Esophagus squamous epithelium (tissue), 5 donors: ENCODE measurements at regions not wholly inside any gene's neighbourhood (a gene's known extent, or its start where the extent isn't known, plus 50 kb on each side); places are given as distances from the start of the nearest gene placed in this dataset.

Source experiments
- DNase-seq: peaks from one replicate; lab custom pipeline; 2025; lab: John Stamatoyannopoulos, UW
- H3K27ac ChIP-seq, 4 donors: fragments of 200-600 bp; sonication (generic); one replicate each; pipeline ENCODE4 v1.5.1; 2016 to 2019; ENCODE audit warnings: mild to moderate bottlenecking in 1 of 4
- H3K27me3 ChIP-seq, 4 donors: fragments of 200-600 bp; sonication (generic); 1 replicate in 3 of 4; 2 replicates in 1 of 4; pipeline versions ENCODE4 v1.5.1 to v1.6.0; 2017 to 2021; ENCODE audit warnings: antibody characterized with exemption in 1 of 4
- H3K36me3 ChIP-seq, 3 donors: fragments of 200-600 bp; sonication (generic); one replicate each; pipeline ENCODE4 v1.5.1; 2016 to 2019
- H3K4me1 ChIP-seq, 3 donors: fragments of 200-600 bp; sonication (generic); one replicate each; pipeline ENCODE4 v1.5.1; 2017 to 2019
- H3K4me3 ChIP-seq, 4 donors: fragments of 200-600 bp; sonication (generic); 1 replicate in 3 of 4; 2 replicates in 1 of 4; pipeline ENCODE4 v1.5.1; 2016 to 2019; ENCODE audit warnings: mild to moderate bottlenecking in 2 of 4, moderate library complexity in 1 of 4
- H3K9me3 ChIP-seq, 3 donors: fragments of 200-600 bp; sonication (generic); one replicate each; pipeline ENCODE4 v1.5.1; 2016 to 2019
- POLR2A ChIP-seq, 4 donors: fragments of 450-650 bp; IDR thresholded peaks; one replicate each; pipeline ENCODE4 v1.6.1; 2017; ENCODE audit warnings: antibody characterized with exemption in 4 of 4, mild to moderate bottlenecking in 4 of 4, moderate library complexity in 3 of 4
- WGBS, 2 donors: methylation state at CpG; one replicate each; pipeline ENCODE4 v1.1.5; 2018; 5-methylcytosine and 5-hydroxymethylcytosine counted together
- intact Hi-C: fragments of 100-400 bp; cut with DNase I; formaldehyde crosslinking; loops from one replicate; pipeline ENCODE4 v1.15.0; 2022
- TF ChIP-seq, protein P1 (sequence below), 6 experiments: fragments of 450-650 bp in 4 of 6; fragments of 200-600 bp in 2 of 6; sonication (generic) in 2 of 6; IDR thresholded peaks; one replicate each; pipeline ENCODE4 v1.5.1; 2016 to 2019; ENCODE audit warnings: antibody characterized with exemption in 6 of 6, mild to moderate bottlenecking in 4 of 6, moderate library complexity in 4 of 6
- donor health status: DM: yes; HTN: yes; CAD: no.

DNA sequence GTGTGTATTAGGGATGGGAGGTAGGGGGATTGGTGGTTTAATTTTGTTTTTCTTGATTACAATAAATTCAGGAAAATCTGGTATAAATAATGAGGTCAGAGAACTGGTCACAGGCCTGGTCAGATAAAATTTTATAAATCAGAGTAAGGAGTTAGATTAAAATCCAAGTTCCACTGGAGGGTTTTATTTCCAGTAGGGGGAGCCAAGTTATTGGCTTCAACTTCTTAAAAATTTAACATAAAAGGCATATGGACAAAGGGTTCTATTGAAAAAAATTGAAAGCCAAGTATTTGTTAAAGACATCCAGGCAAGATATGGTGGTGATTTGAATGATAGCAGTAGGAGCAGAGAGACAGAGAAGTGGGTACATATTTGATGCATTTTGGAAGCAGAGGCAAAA lies 763.3 kb downstream of the SORCS1 start:
- intact Hi-C loops, result no loop called here
- H3K4me3 ChIP-seq, result no peak overlapping the region
- TF ChIP-seq POLR2A (IDR thresholded peaks at IDR 0.05), result no peak
- TF ChIP-seq, protein P1, sequence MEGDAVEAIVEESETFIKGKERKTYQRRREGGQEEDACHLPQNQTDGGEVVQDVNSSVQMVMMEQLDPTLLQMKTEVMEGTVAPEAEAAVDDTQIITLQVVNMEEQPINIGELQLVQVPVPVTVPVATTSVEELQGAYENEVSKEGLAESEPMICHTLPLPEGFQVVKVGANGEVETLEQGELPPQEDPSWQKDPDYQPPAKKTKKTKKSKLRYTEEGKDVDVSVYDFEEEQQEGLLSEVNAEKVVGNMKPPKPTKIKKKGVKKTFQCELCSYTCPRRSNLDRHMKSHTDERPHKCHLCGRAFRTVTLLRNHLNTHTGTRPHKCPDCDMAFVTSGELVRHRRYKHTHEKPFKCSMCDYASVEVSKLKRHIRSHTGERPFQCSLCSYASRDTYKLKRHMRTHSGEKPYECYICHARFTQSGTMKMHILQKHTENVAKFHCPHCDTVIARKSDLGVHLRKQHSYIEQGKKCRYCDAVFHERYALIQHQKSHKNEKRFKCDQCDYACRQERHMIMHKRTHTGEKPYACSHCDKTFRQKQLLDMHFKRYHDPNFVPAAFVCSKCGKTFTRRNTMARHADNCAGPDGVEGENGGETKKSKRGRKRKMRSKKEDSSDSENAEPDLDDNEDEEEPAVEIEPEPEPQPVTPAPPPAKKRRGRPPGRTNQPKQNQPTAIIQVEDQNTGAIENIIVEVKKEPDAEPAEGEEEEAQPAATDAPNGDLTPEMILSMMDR (IDR thresholded peaks at IDR 0.05), result peak in 3 of 6 experiments; percentile 3 to 58 (median 11)
- no peaks in the 10 kb centered on the region for H3K4me1 ChIP-seq
- H3K9me3 ChIP-seq, result no peaks in the 10 kb centered on the region
- no peak overlapping the region for H3K27ac ChIP-seq
- H3K27me3 ChIP-seq, result no peaks in the 10 kb centered on the region
- no peaks in the 10 kb centered on the region for H3K36me3 ChIP-seq
- DNase-seq, result no peak

DNA sequence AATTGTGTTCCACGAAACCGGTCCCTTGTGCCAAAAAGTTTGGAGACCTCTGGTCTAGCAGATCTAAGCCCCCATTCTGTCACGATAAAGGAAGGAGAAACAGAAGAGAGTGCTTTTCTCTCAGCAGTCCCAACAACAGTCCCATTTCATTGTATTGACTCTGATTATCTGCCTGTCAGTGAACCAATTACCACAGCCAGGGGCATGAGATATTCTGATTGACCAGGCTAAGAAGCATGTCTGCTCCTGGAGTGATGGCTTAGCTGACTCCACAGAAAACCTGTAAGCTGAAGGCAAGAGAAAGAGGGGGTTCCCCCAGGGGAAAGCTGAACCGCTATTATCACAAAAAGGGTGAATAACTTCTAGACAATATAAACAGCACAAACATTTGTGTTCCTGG lies 765.4 kb downstream of the SORCS1 start:
- Histone ChIP-seq H3K27me3 (no peaks in the 10 kb centered on the region), H3K9me3 (no peaks in the 10 kb centered on the region), H3K36me3 (no peaks in the 10 kb centered on the region), H3K4me3 (no peak overlapping the region), H3K27ac (no peak overlapping the region), H3K4me1 (no peaks in the 10 kb centered on the region)
- TF ChIP-seq, protein P1 (IDR thresholded peaks at IDR 0.05), result no peak
- no peak for TF ChIP-seq POLR2A (IDR thresholded peaks at IDR 0.05)
- no peak for DNase-seq
- intact Hi-C loops, result no loop called here
- 74 to 77% methylated on average over 4 of the region's 4 CpGs for WGBS, 2 donors

DNA sequence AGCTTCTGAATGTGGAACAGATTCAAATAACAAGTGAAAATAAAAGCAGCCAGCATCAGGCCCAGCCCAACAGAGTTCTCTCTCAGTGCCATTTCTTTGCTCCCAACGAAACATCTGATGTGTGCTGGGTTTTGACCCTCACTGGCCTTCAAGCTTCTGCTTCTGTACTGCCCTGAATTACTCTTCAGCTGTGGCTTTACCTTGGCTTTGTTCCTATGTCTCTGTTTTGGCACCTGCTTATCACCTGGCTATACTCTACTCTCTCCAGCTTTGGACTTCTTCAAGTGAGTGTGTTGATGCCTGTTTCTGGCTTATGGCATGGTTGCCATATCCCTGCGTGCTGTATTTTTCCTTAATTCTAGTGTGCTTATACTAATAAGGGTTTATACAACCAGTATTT lies 768.3 kb downstream of the SORCS1 start:
- Histone ChIP-seq H3K9me3 (no peaks in the 10 kb centered on the region), H3K27me3 (no peaks in the 10 kb centered on the region), H3K4me1 (no peaks in the 10 kb centered on the region), H3K27ac (no peak overlapping the region), H3K36me3 (no peaks in the 10 kb centered on the region), H3K4me3 (no peak overlapping the region)
- no peak for DNase-seq
- WGBS, 2 donors, result 76 to 79% methylated on average over 2 of the region's 2 CpGs
- intact Hi-C loops, result no loop called here
- TF ChIP-seq, protein P1 (IDR thresholded peaks at IDR 0.05), result no peak
- no peak for TF ChIP-seq POLR2A (IDR thresholded peaks at IDR 0.05)

DNA sequence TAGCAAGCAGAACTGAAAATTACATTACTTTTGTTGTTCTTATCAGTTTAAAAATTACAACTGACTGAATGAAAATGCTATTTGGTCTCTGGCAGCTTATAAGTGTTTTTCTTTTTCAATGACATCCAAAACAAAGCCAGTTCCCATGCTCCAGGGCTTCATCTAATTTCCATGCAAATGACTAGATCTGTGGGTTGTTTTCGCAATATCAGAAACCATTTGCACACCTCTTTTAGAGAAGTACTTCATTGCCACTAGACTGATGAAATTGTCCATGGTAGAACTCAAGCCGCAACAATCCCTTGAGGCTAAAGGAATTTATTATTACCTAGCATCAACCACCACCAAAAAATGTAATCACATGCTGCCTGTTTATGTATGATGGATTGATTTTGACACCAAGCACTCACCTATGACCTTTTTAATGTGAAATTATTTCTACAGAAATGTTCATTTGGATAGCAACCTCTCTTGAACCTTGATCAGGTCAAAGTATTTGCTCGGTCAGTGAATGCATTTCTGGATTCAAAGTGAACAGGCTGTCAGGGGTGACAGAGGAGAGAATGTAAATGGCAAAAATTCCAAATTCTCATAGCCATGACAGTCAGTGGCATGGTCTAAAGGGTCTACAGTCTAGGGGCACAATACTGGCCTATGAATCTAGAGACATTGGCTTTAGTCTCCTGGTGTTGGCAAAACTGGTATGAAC lies 769.3 kb downstream of the SORCS1 start:
- Histone ChIP-seq H3K4me1 (no peaks in the 10 kb centered on the region), H3K36me3 (no peaks in the 10 kb centered on the region), H3K27ac (no peak overlapping the region), H3K9me3 (no peaks in the 10 kb centered on the region), H3K4me3 (no peak overlapping the region), H3K27me3 (no peaks in the 10 kb centered on the region)
- WGBS, 2 donors, result 59 to 79% methylated on average over 3 of the region's 3 CpGs
- TF ChIP-seq, protein P1 (IDR thresholded peaks at IDR 0.05), result no peak
- TF ChIP-seq POLR2A (IDR thresholded peaks at IDR 0.05), result no peak
- DNase-seq, result no peak
- intact Hi-C loops, result no loop called here

DNA sequence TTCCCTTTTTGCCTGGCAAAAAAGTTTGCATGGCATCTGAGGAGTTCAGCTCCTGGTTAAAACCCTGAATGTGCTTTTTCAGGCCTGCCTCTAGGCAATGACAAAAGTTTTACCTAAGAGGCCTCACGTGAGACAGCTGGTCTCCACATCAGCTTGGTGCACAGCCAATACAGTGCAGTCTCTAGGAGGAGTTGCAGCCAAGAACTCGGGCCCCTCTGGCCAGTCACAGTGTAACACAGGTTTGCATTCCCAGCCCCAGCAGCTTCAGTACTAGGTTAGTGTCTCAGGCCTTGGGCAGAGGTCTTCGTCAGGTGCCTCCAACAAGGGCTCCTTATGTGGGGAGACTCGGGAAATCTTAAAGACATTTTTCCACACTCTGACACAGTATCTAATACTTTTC lies 771.7 kb downstream of the SORCS1 start:
- H3K4me3 ChIP-seq, result no peak overlapping the region
- H3K27ac ChIP-seq, result no peak overlapping the region
- TF ChIP-seq, protein P1 (IDR thresholded peaks at IDR 0.05), result no peak
- no peak for TF ChIP-seq POLR2A (IDR thresholded peaks at IDR 0.05)
- H3K4me1 ChIP-seq, result no peaks in the 10 kb centered on the region
- H3K9me3 ChIP-seq, result no peaks in the 10 kb centered on the region
- DNase-seq, result no peak
- 68 to 77% methylated on average over 3 to 4 of the region's 4 CpGs for WGBS, 2 donors
- no peaks in the 10 kb centered on the region for H3K36me3 ChIP-seq
- H3K27me3 ChIP-seq, result no peaks in the 10 kb centered on the region
- intact Hi-C loops, result no loop called here
